CD14-positive monocyte (primary cell): ENCODE measurements at regions not wholly inside any gene's neighbourhood (a gene's known extent, or its start where the extent isn't known, plus 50 kb on each side); places are given as distances from the start of the nearest gene placed in this dataset.
A peak's percentile ranks its signal among the peaks of the same experiment; 100 is the strongest.

Experiments
- DNase-seq, 3 donors: peaks; one replicate each; pipeline ENCODE4 v3.0.0-alpha.2; 2011 to 2022
- H2AFZ ChIP-seq: 2 replicates; pipeline ENCODE4 v1.6.0; 2012; ENCODE audit warnings: mild to moderate bottlenecking, low read depth, low read length, inconsistent platforms; ENCODE audit not compliant: insufficient read depth, poor library complexity, severe bottlenecking
- H3K27ac ChIP-seq, 2 donors: 1 replicate in 1 of 2; 2 replicates in 1 of 2; pipeline ENCODE4 v1.5.1; 2012 to 2013; ENCODE audit warnings: low read length in 2 of 2, control low read depth in 1 of 2, inconsistent platforms in 1 of 2, low read depth in 1 of 2, mild to moderate bottlenecking in 1 of 2
- H3K27me3 ChIP-seq, 2 donors: one replicate each; pipeline versions ENCODE4 v1.6.0 to v1.6.1; 2011 to 2013; ENCODE audit warnings: low read length in 2 of 2; ENCODE audit not compliant: control insufficient read depth in 2 of 2, insufficient read depth in 2 of 2
- H3K36me3 ChIP-seq, 2 donors: replicated peaks in 1 of 2; 1 replicate in 1 of 2; 2 replicates in 1 of 2; pipeline versions ENCODE4 v1.5.1 to v1.6.1; 2012 to 2013; ENCODE audit warnings: low read length in 2 of 2, control low read depth in 1 of 2, inconsistent platforms in 1 of 2, mild to moderate bottlenecking in 1 of 2; ENCODE audit not compliant: insufficient read depth in 2 of 2, control insufficient read depth in 1 of 2
- H3K4me1 ChIP-seq, 2 donors: 1 replicate in 1 of 2; 2 replicates in 1 of 2; pipeline versions ENCODE4 v1.5.1 to v1.6.1; 2012 to 2013; ENCODE audit warnings: low read length in 2 of 2, control low read depth in 1 of 2, inconsistent platforms in 1 of 2, mild to moderate bottlenecking in 1 of 2, moderate library complexity in 1 of 2; ENCODE audit not compliant: insufficient read depth in 2 of 2, control insufficient read depth in 1 of 2
- H3K4me2 ChIP-seq: replicated peaks from 2 replicates; pipeline ENCODE3; 2012; ENCODE audit warnings: low read length, moderate library complexity, mild to moderate bottlenecking; ENCODE audit not compliant: poor library complexity, severe bottlenecking; ENCODE audit errors: extremely low read depth
- H3K4me3 ChIP-seq, 3 experiments: fragments of 200-600 bp in 1 of 3; sonication (generic) in 1 of 3; replicated peaks in 1 of 3; 1 replicate in 2 of 3; 2 replicates in 1 of 3; pipeline ENCODE4 v1.5.1; 2011 to 2013; ENCODE audit warnings: low read length in 3 of 3, mild to moderate bottlenecking in 3 of 3, control low read depth in 2 of 3, low read depth in 2 of 3, inconsistent platforms in 1 of 3, moderate library complexity in 1 of 3
- H3K79me2 ChIP-seq: 2 replicates; pipeline ENCODE4 v1.6.0; 2012; ENCODE audit warnings: mild to moderate bottlenecking, control low read depth, inconsistent platforms, low read length, moderate library complexity; ENCODE audit not compliant: insufficient read depth
- H3K9ac ChIP-seq: 2 replicates; pipeline ENCODE4 v1.6.0; 2017; ENCODE audit warnings: low read length, mild to moderate bottlenecking; ENCODE audit not compliant: insufficient read depth, poor library complexity, severe bottlenecking
- H3K9me3 ChIP-seq, 2 donors: replicated peaks in 1 of 2; 1 replicate in 1 of 2; 2 replicates in 1 of 2; pipeline versions ENCODE4 v1.5.1 to v1.6.1; 2012 to 2013; ENCODE audit warnings: low read length in 2 of 2, control low read depth in 1 of 2; ENCODE audit not compliant: control insufficient read depth in 1 of 2, insufficient read depth in 1 of 2
- H4K20me1 ChIP-seq: 2 replicates; pipeline ENCODE4 v1.6.0; 2012; ENCODE audit warnings: mild to moderate bottlenecking, low read length, control low read depth, moderate library complexity; ENCODE audit not compliant: insufficient read depth
- H3K27ac Mint-ChIP-seq, 7 donors: one replicate each; pipeline ENCODE4 v1.8.0; 2020; ENCODE audit warnings: mild to moderate bottlenecking in 7 of 7, mixed read lengths in 7 of 7, moderate library complexity in 6 of 7, inconsistent platforms in 2 of 7
- H3K27me3 Mint-ChIP-seq, 3 donors: one replicate each; pipeline ENCODE4 v1.8.0; 2021 to 2022; ENCODE audit warnings: low read depth in 3 of 3, mild to moderate bottlenecking in 3 of 3, mixed read lengths in 3 of 3, moderate library complexity in 3 of 3, inconsistent platforms in 1 of 3
- H3K36me3 Mint-ChIP-seq, 2 donors: one replicate each; pipeline ENCODE4 v1.8.0; 2020; ENCODE audit warnings: mixed read lengths in 2 of 2, inconsistent platforms in 1 of 2, mild to moderate bottlenecking in 1 of 2
- H3K4me1 Mint-ChIP-seq: one replicate; pipeline ENCODE4 v1.8.0; 2020; ENCODE audit warnings: mild to moderate bottlenecking, mixed read lengths
- H3K4me3 Mint-ChIP-seq, 2 donors: one replicate each; pipeline ENCODE4 v1.8.0; 2020; ENCODE audit warnings: mild to moderate bottlenecking in 2 of 2, mixed read lengths in 2 of 2, moderate library complexity in 1 of 2
- H3K9me3 Mint-ChIP-seq, 7 donors: one replicate each; pipeline ENCODE4 v1.8.0; 2020 to 2022; ENCODE audit warnings: mixed read lengths in 7 of 7, mild to moderate bottlenecking in 6 of 7, moderate library complexity in 6 of 7, inconsistent platforms in 2 of 7
- CTCF ChIP-seq: fragments of 200-600 bp; IDR thresholded peaks from one replicate; pipeline ENCODE4 v1.8.0; 2022; ENCODE audit warnings: antibody characterized with exemption, mild to moderate bottlenecking
- WGBS: methylation state at CpG from one replicate; pipeline ENCODE4 v1.1.5; 2013; ENCODE audit warnings: missing lambda C conversion rate; ENCODE audit not compliant: insufficient coverage; 5-methylcytosine and 5-hydroxymethylcytosine counted together
- intact Hi-C, 2 donors: fragments of 100-400 bp; cut with micrococcal nuclease; formaldehyde crosslinking; loops; one replicate each; pipeline versions ENCODE4 v1.15.0 to v1.15.1; 2023

- TF ChIP-seq CTCF = no peak
- Mint-ChIP-seq H3K27ac (peak overlapping the region; percentile 62 to 90 (median 77)), H3K4me3 (peak overlapping the region in 1 of 2 donors; percentile 35), H3K36me3 (peaks cover 1 to 8% of the 10 kb centered on the region in 2 donors), H3K27me3 (peaks cover 0 to 4% (median 0%) of the 10 kb centered on the region in 3 donors), H3K9me3 (peaks cover 0 to 18% (median 9%) of the 10 kb centered on the region in 7 donors), H3K4me1 (peaks cover 78% of the 10 kb centered on the region)
- 74% methylated on average over 5 of the region's 7 CpGs for WGBS
- peaks cover 0 to 12% of the 10 kb centered on the region in 2 donors for H3K9me3 ChIP-seq
- no peaks in the 10 kb centered on the region for H3K79me2 ChIP-seq
- no peak overlapping the region for H2AFZ ChIP-seq
- H3K27ac ChIP-seq = peak overlapping the region; percentile 27 to 82
- no peak for DNase-seq
- no peaks in the 10 kb centered on the region for H4K20me1 ChIP-seq
- no peak overlapping the region for H3K9ac ChIP-seq
- no peaks in the 10 kb centered on the region for H3K27me3 ChIP-seq
- intact Hi-C loops = loop anchor here in 1 of 2 donors (5.0 kb wide), 2 partner anchors 88 to 203 kb away; no protein-coding TSS in a partner anchor
- H3K4me2 ChIP-seq = peak overlapping the region; percentile 4
- peaks cover 81 to 88% of the 10 kb centered on the region in 2 donors for H3K4me1 ChIP-seq
- H3K4me3 ChIP-seq = peak overlapping the region in 1 of 3 experiments; percentile 22
- no peaks in the 10 kb centered on the region for H3K36me3 ChIP-seq
These were observed 206.7 kb downstream of the ZFP36L2 start for GRCh38 chr2:43019536-43020183.

GRCh38 chr2:43019025-43019367 is 207.4 kb downstream of the ZFP36L2 start:
- Histone ChIP-seq H3K36me3 (no peaks in the 10 kb centered on the region), H3K9me3 (peaks cover 0 to 12% of the 10 kb centered on the region in 2 donors), H3K4me1 (peaks cover 81 to 88% of the 10 kb centered on the region in 2 donors), H3K27me3 (no peaks in the 10 kb centered on the region), H3K79me2 (no peaks in the 10 kb centered on the region), H3K4me3 (peak overlapping the region in 1 of 3 experiments; percentile 11), H2AFZ (no peak overlapping the region), H3K27ac (peak overlapping the region; percentile 81 to 82), H4K20me1 (no peaks in the 10 kb centered on the region), H3K4me2 (peak overlapping the region; percentile 44), H3K9ac (no peak overlapping the region)
- H3K4me3 Mint-ChIP-seq = peak overlapping the region in 1 of 2 donors; percentile 59
- DNase-seq = no peak
- intact Hi-C loops = no loop called here
- peaks cover 1 to 8% of the 10 kb centered on the region in 2 donors for H3K36me3 Mint-ChIP-seq
- WGBS = no CpG with 5 or more reads among the region's 5 CpGs
- H3K27ac Mint-ChIP-seq = peak overlapping the region; percentile 90 to 96 (median 94)
- peaks cover 0 to 4% (median 0%) of the 10 kb centered on the region in 3 donors for H3K27me3 Mint-ChIP-seq
- H3K4me1 Mint-ChIP-seq = peaks cover 78% of the 10 kb centered on the region
- peaks cover 0 to 18% (median 9%) of the 10 kb centered on the region in 7 donors for H3K9me3 Mint-ChIP-seq
- no peak for TF ChIP-seq CTCF
